MG63 (cell line): ENCODE measurements at regions not wholly inside any gene's neighbourhood (a gene's known extent, or its start where the extent isn't known, plus 50 kb on each side); places are given as distances from the start of the nearest gene placed in this dataset.
"Not testable (repeated sequence)": the region's sequence is repeated elsewhere in the genome, so short reads cannot be mapped to it uniquely, and the experiment has no call there.

Experiments
- DNase-seq: peaks from one replicate; pipeline ENCODE4 v3.0.0-alpha.2; 2020
- H3K27me3 ChIP-seq: fragments of 250-450 bp; sonication (Bioruptor Pico); 2 replicates; pipeline ENCODE4 v1.5.1; 2020; ENCODE audit warnings: mild to moderate bottlenecking, moderate library complexity
- H3K36me3 ChIP-seq: fragments of 250-450 bp; sonication (Bioruptor Pico); 2 replicates; pipeline ENCODE4 v1.5.1; 2020; ENCODE audit warnings: mild to moderate bottlenecking, moderate library complexity
- H3K4me3 ChIP-seq: fragments of 250-450 bp; sonication (Bioruptor Pico); 2 replicates; pipeline ENCODE4 v1.5.1; 2020; ENCODE audit warnings: mild to moderate bottlenecking, moderate library complexity
- H3K9me3 ChIP-seq: fragments of 250-450 bp; sonication (Bioruptor Pico); 2 replicates; pipeline ENCODE4 v1.5.1; 2020; ENCODE audit warnings: mild to moderate bottlenecking, moderate library complexity

- H3K36me3 ChIP-seq = no peaks in the 10 kb centered on the region
- no peak for DNase-seq
These were observed 114.7 kb upstream of the OTOS start for GRCh38 chr2:240255165-240255491.

GRCh38 chr2:240255811-240256703 is 115.6 kb upstream of the OTOS start:
- no peaks in the 10 kb centered on the region for H3K9me3 ChIP-seq
- H3K4me3 ChIP-seq = no peak overlapping the region
- no peaks in the 10 kb centered on the region for H3K27me3 ChIP-seq
- no peak for DNase-seq
- H3K36me3 ChIP-seq = no peaks in the 10 kb centered on the region

More at GRCh38 chr2:240255165-240255491, 114.7 kb upstream of the OTOS start:
- H3K27me3 ChIP-seq = no peaks in the 10 kb centered on the region
- no peak overlapping the region for H3K4me3 ChIP-seq
- H3K9me3 ChIP-seq = no peaks in the 10 kb centered on the region

GRCh38 chr2:240256704-240257637 is 116.5 kb upstream of the OTOS start:
- no peaks in the 10 kb centered on the region for H3K27me3 ChIP-seq
- H3K4me3 ChIP-seq = no peak overlapping the region
- H3K36me3 ChIP-seq = no peaks in the 10 kb centered on the region
- no peaks in the 10 kb centered on the region for H3K9me3 ChIP-seq
- no peak for DNase-seq

GRCh38 chr2:240257940-240258580 is 117.6 kb upstream of the OTOS start:
- peaks cover under 1% of the 10 kb centered on the region; the same call in 1 of the 2 replicates for H3K9me3 ChIP-seq

GRCh38 chr2:240258685-240259084 is 118.2 kb upstream of the OTOS start:
- Histone ChIP-seq H3K27me3 (no peaks in the 10 kb centered on the region), H3K9me3 (peaks cover 2% of the 10 kb centered on the region; the same call in 1 of the 2 replicates), H3K36me3 (no peaks in the 10 kb centered on the region), H3K4me3 (no peak overlapping the region)
- no peak for DNase-seq

More at GRCh38 chr2:240257940-240258580, 117.6 kb upstream of the OTOS start:
- H3K36me3 ChIP-seq = no peaks in the 10 kb centered on the region
- no peak overlapping the region for H3K4me3 ChIP-seq
- DNase-seq = no peak
- H3K27me3 ChIP-seq = no peaks in the 10 kb centered on the region

- H3K4me3 ChIP-seq = no peak overlapping the region
- no peaks in the 10 kb centered on the region for H3K27me3 ChIP-seq
- H3K36me3 ChIP-seq = no peaks in the 10 kb centered on the region
- DNase-seq = no peak
- H3K9me3 ChIP-seq = peaks cover 2% of the 10 kb centered on the region; the same call in 1 of the 2 replicates
These were observed 118.9 kb upstream of the OTOS start for GRCh38 chr2:240259201-240259923.

- H3K36me3 ChIP-seq = no peaks in the 10 kb centered on the region
- no peaks in the 10 kb centered on the region for H3K27me3 ChIP-seq
- peaks cover 2% of the 10 kb centered on the region; the same call in 1 of the 2 replicates for H3K9me3 ChIP-seq
- DNase-seq = no peak
- H3K4me3 ChIP-seq = no peak overlapping the region
These were observed 119.6 kb upstream of the OTOS start for GRCh38 chr2:240259924-240260529.

GRCh38 chr2:240260664-240261063 is 120.2 kb upstream of the OTOS start:
- Histone ChIP-seq H3K27me3 (no peaks in the 10 kb centered on the region), H3K9me3 (peaks cover 2% of the 10 kb centered on the region; the same call in 1 of the 2 replicates), H3K4me3 (no peak overlapping the region), H3K36me3 (no peaks in the 10 kb centered on the region)
- DNase-seq = no peak

GRCh38 chr2:240262578-240262977 is 122.1 kb upstream of the OTOS start:
- H3K9me3 ChIP-seq, H3K36me3 ChIP-seq, H3K27me3 ChIP-seq, H3K4me3 ChIP-seq, DNase-seq: not testable (repeated sequence)

- Histone ChIP-seq H3K27me3 (peaks cover 4% of the 10 kb centered on the region), H3K4me3 (no peak overlapping the region), H3K36me3 (no peaks in the 10 kb centered on the region), H3K9me3 (peaks cover 23% of the 10 kb centered on the region)
- no peak for DNase-seq
These were observed 128.9 kb upstream of the OTOS start for GRCh38 chr2:240269380-240269779.

GRCh38 chr2:240269886-240270285 is 129.4 kb upstream of the OTOS start:
- Histone ChIP-seq H3K4me3 (no peak overlapping the region), H3K27me3 (peaks cover 4% of the 10 kb centered on the region), H3K36me3 (no peaks in the 10 kb centered on the region), H3K9me3 (peaks cover 23% of the 10 kb centered on the region)
- DNase-seq = no peak

GRCh38 chr2:240271716-240272341 is 131.4 kb upstream of the OTOS start:
- no peak overlapping the region for H3K4me3 ChIP-seq
- H3K9me3 ChIP-seq = peaks cover 23% of the 10 kb centered on the region
- peaks cover 4% of the 10 kb centered on the region for H3K27me3 ChIP-seq
- DNase-seq = no peak
- H3K36me3 ChIP-seq = no peaks in the 10 kb centered on the region

- no peaks in the 10 kb centered on the region for H3K36me3 ChIP-seq
- DNase-seq = no peak
- H3K27me3 ChIP-seq = no peaks in the 10 kb centered on the region; the same call in 1 of the 2 replicates
- H3K9me3 ChIP-seq = peaks cover 23% of the 10 kb centered on the region
- H3K4me3 ChIP-seq = no peak overlapping the region
These were observed 134.9 kb upstream of the OTOS start for GRCh38 chr2:240275386-240275785.

GRCh38 chr2:240277073-240277806 is 136.8 kb upstream of the OTOS start:
- no peaks in the 10 kb centered on the region for H3K36me3 ChIP-seq
- peaks cover 6% of the 10 kb centered on the region for H3K9me3 ChIP-seq
- H3K4me3 ChIP-seq = no peak overlapping the region
- H3K27me3 ChIP-seq = no peaks in the 10 kb centered on the region; the same call in 1 of the 2 replicates
- peak; percentile 47 for DNase-seq
